ENCODE measurements at regions not wholly inside any gene's neighbourhood (a gene's known extent, or its start where the extent isn't known, plus 50 kb on each side); places are given as distances from the start of the nearest gene placed in this dataset.
A peak's percentile ranks its signal among the peaks of the same experiment; 100 is the strongest.

DNA sequence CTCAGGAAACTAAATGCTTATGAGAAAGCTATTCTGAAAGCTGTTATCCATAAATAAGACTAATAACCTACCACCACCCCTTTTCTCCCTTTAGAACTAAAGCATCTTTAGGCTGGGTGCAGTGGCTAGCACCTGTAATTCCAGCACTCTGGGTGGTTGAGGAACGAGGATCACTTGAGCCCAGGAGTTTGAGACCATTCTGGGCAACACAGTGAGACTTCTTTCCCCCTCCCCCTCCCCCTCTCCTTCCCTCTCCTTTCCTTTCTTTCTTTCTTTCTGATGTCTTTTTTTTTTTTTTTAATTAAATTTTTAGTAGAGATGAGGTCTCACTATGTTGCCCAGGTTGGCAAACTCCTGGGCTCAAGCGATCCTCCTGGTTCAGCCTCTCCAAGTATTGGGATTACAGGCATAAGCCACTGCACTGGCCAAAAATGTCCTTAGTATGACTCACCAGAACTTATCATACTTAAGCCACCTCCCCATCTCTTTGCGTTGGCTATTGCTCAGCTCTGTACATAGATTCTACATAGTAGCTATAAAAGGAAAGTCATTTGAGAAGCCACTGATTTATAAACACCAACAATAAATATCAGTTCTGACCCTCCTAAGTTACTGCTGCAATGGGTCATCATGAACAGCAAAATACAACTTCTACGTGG lies 54.8 kb upstream of the SPDEF start (continued):
- no peak for TF ChIP-seq RCOR1 (IDR thresholded peaks at IDR 0.05; ENCODE audit: insufficient replicate concordance, low read length)
- no peak for TF ChIP-seq RAD21 (IDR thresholded peaks at IDR 0.05; ENCODE audit: low read length)

DNA sequence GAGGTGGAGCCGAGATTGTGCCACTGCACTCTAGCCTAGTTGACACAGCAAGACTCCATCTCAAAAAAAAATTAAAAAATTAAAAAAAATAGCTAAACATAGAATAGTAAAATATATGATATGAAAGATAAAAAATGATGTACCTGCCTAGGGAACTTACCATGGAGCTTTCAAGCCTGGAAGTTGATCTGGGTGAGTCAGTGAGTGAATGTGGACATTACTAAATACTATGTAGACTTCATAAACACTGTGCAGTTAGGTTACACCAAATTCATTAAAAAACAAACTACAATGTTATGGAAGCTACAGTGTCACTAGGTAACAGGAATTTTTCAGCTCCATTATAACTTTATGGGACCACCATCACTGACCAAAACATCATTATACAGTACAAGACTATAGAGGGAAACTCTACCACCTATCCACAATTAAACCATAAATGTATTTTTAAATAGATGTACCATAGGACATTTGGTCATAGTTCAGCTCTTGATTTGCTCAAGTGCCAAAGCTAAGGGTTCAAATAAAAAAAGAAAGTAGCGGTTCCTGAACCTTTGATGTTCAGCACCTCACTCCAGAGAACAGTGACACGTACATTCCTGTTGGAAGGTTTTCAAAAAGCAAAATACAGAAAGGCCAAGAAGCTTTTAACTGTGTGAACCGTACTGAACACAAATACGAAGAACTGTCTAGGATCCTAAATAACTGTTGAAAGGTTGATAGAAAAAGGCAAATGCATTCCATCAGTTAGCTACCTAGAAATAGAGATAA lies 52.4 kb upstream of the SPDEF start:
- H3K18ac ChIP-seq (ENCODE audit: low read depth, low read length), result no peak overlapping the region; the same call in 1 of the 2 replicates
- 0 out of 2 replicates have a peak, but pooled peaks cover 2% of the 10 kb centered on the region for H3K9me1 ChIP-seq (ENCODE audit: insufficient read depth, low read length)
- H3K56ac ChIP-seq (ENCODE audit: extremely low read depth, insufficient read depth, low read length), result no peak overlapping the region
- no peaks in the 10 kb centered on the region for H3K9me3 ChIP-seq (ENCODE audit: control insufficient read depth, insufficient read depth, low read length)
- ATAC-seq (ENCODE audit: low read depth), result no peak; the same call in 1 of the 2 replicates
- TF ChIP-seq RAD21 (IDR thresholded peaks at IDR 0.05; ENCODE audit: low read length) (no peak), RFX5 (IDR thresholded peaks at IDR 0.05; ENCODE audit: low read depth, low read length) (no peak), MAFK (IDR thresholded peaks at IDR 0.05; ENCODE audit: low read depth, low read length) (no peak), RCOR1 (IDR thresholded peaks at IDR 0.05; ENCODE audit: insufficient replicate concordance, low read length) (no peak), BHLHE40 (IDR thresholded peaks at IDR 0.05; ENCODE audit: low read depth, low read length) (no peak), CHD1 (IDR thresholded peaks at IDR 0.05; ENCODE audit: low read depth, low read length) (no peak), NFE2L2 (IDR thresholded peaks at IDR 0.05; ENCODE audit: low read depth, low read length) (no peak)
- TF ChIP-seq, protein P1, sequence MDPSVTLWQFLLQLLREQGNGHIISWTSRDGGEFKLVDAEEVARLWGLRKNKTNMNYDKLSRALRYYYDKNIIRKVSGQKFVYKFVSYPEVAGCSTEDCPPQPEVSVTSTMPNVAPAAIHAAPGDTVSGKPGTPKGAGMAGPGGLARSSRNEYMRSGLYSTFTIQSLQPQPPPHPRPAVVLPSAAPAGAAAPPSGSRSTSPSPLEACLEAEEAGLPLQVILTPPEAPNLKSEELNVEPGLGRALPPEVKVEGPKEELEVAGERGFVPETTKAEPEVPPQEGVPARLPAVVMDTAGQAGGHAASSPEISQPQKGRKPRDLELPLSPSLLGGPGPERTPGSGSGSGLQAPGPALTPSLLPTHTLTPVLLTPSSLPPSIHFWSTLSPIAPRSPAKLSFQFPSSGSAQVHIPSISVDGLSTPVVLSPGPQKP (IDR thresholded peaks at IDR 0.05; ENCODE audit: borderline replicate concordance, low read depth, low read length), result no peak
- TF ChIP-seq, protein P2, sequence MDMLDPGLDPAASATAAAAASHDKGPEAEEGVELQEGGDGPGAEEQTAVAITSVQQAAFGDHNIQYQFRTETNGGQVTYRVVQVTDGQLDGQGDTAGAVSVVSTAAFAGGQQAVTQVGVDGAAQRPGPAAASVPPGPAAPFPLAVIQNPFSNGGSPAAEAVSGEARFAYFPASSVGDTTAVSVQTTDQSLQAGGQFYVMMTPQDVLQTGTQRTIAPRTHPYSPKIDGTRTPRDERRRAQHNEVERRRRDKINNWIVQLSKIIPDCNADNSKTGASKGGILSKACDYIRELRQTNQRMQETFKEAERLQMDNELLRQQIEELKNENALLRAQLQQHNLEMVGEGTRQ (IDR thresholded peaks at IDR 0.05; ENCODE audit: low read depth, low read length), result no peak
- TF ChIP-seq, protein P3, sequence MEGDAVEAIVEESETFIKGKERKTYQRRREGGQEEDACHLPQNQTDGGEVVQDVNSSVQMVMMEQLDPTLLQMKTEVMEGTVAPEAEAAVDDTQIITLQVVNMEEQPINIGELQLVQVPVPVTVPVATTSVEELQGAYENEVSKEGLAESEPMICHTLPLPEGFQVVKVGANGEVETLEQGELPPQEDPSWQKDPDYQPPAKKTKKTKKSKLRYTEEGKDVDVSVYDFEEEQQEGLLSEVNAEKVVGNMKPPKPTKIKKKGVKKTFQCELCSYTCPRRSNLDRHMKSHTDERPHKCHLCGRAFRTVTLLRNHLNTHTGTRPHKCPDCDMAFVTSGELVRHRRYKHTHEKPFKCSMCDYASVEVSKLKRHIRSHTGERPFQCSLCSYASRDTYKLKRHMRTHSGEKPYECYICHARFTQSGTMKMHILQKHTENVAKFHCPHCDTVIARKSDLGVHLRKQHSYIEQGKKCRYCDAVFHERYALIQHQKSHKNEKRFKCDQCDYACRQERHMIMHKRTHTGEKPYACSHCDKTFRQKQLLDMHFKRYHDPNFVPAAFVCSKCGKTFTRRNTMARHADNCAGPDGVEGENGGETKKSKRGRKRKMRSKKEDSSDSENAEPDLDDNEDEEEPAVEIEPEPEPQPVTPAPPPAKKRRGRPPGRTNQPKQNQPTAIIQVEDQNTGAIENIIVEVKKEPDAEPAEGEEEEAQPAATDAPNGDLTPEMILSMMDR (conservative IDR thresholded peaks at IDR 0.05; ENCODE audit: low read depth, low read length), result no peak
- no peak overlapping the region for H2BK120ac ChIP-seq (ENCODE audit: low read depth, low read length)
- H3K4me1 ChIP-seq (ENCODE audit: control insufficient read depth, insufficient read depth, low read length), result peaks cover 2% of the 10 kb centered on the region; the same call in 1 of the 2 replicates
- peaks cover 21% of the 10 kb centered on the region for H4K20me1 ChIP-seq (ENCODE audit: insufficient read depth, low read length)
- H3K9ac ChIP-seq (ENCODE audit: low read depth, low read length), result no peak overlapping the region
- peak overlapping the region; percentile 47; the same call in 1 of the 2 replicates for H3K4ac ChIP-seq (ENCODE audit: low read depth, low read length)
- H3K4me3 ChIP-seq (ENCODE audit: insufficient read depth, low read depth, low read length), result no peak overlapping the region
- in situ Hi-C loops (cut with MboI; ENCODE audit: low sequenced_read_pairs) (loop anchor here (10.0 kb wide), 3 partner anchors 184 to 414 kb away; partner anchors contain the start of genes RPS10 and SMIM29), intact Hi-C loops (cut with micrococcal nuclease) (loop anchor here (1.0 to 10.0 kb wide), 9 partner anchors 81 to 544 kb away; partner anchors contain the start of genes ILRUN, NUDT3 and SMIM29), dilution Hi-C loops (cut with HindIII; ENCODE audit: low sequenced_read_pairs, unreplicated experiment) (no loop called here)
- peaks cover 8% of the 10 kb centered on the region for H3K36me3 ChIP-seq (ENCODE audit: control insufficient read depth, insufficient read depth, low read length)
- no peaks in the 10 kb centered on the region for H3K27me3 ChIP-seq (ENCODE audit: control insufficient read depth, insufficient read depth, low read length)
- no peak overlapping the region for H2BK20ac ChIP-seq (ENCODE audit: low read depth, low read length)
- peak; percentile 61 for DNase-seq
- no peak overlapping the region for H3K14ac ChIP-seq (replicated peaks; ENCODE audit: low read depth, low read length)
- WGBS, 2 experiments (ENCODE audit: extremely low coverage in 2 of 2, insufficient read length in 1 of 2), result no CpG with 5 or more reads among the region's 5 CpGs
- H2BK15ac ChIP-seq (ENCODE audit: low read depth, low read length), result no peak overlapping the region
- H4K5ac ChIP-seq (ENCODE audit: low read depth, low read length), result no peak overlapping the region
- 0 out of 2 replicates have a peak overlapping the region, but pooled peaks have one; percentile 43 for H2AK5ac ChIP-seq (ENCODE audit: low read depth, low read length)
- ChIA-PET CTCF (interaction anchor here (0.6 to 2.6 kb wide), 10 partner anchors 11 to 359 kb away, joined by 3 to 8 read pairs (median 4); partner anchors contain the start of gene RPS10), POLR2A (ENCODE audit: unreplicated experiment) (no interaction called here)
- H3K23ac ChIP-seq (ENCODE audit: low read depth, low read length), result no peak overlapping the region
- no peak overlapping the region for H2AK9ac ChIP-seq (replicated peaks; ENCODE audit: low read depth, low read length, poor library complexity)
- peaks cover 17 to 63% of the 10 kb centered on the region in 2 experiments for H3K79me1 ChIP-seq (ENCODE audit: low read depth in 1 of 2, low read length in 2 of 2)
- H2BK5ac ChIP-seq (ENCODE audit: low read depth, low read length, poor library complexity, severe bottlenecking), result peak overlapping the region; percentile 37
- H4K91ac ChIP-seq (ENCODE audit: insufficient read depth, low read depth, low read length), result no peak overlapping the region
- BruUV-seq (replicated peaks), result no TSS peak
- H2AFZ ChIP-seq (replicated peaks; ENCODE audit: low read length, poor library complexity), result no peak overlapping the region
- no peak overlapping the region for H3K4me2 ChIP-seq (ENCODE audit: low read depth, low read length)
- H3K27ac ChIP-seq (ENCODE audit: insufficient read depth, low read length), result no peak overlapping the region
- H4K8ac ChIP-seq (ENCODE audit: low read depth in 2 of 2, low read length in 2 of 2), result no peak overlapping the region
